GM12892 (cell line): ENCODE measurements at regions not wholly inside any gene's neighbourhood (a gene's known extent, or its start where the extent isn't known, plus 50 kb on each side); places are given as distances from the start of the nearest gene placed in this dataset.

Source experiments
- POLR2A ChIP-seq: IDR thresholded peaks from 2 replicates; pipeline ENCODE4 v1.6.1; 2011; ENCODE audit warnings: low read depth, low read length, control low read depth
- TAF1 ChIP-seq: IDR thresholded peaks from 2 replicates; pipeline ENCODE4 v1.6.1; 2011; ENCODE audit warnings: low read depth, mild to moderate bottlenecking, control low read depth, low read length, borderline replicate concordance

- TF ChIP-seq TAF1 (no peak), POLR2A (no peak)
Measured at GRCh38 chr6:4486568-4487315, 289.5 kb upstream of the CDYL start.
